ENCODE measurements at regions not wholly inside any gene's neighbourhood (a gene's known extent, or its start where the extent isn't known, plus 50 kb on each side); places are given as distances from the start of the nearest gene placed in this dataset.

GRCh38 chr2:181370126-181370525 lies 87.1 kb upstream of the ITGA4 start:
- no peak for ATAC-seq (ENCODE audit: insufficient read depth, low read depth)
- Histone ChIP-seq H3K9me3 (ENCODE audit: insufficient read depth, low read length, severe bottlenecking) (no peaks in the 10 kb centered on the region), H3K79me2 (ENCODE audit: insufficient read depth, low read length) (no peaks in the 10 kb centered on the region), H3K27ac (ENCODE audit: low read length) (no peak overlapping the region; the same call in 1 of the 2 replicates), H2AFZ (ENCODE audit: low read depth, low read length) (no peak overlapping the region), H3K27me3 (ENCODE audit: insufficient read depth, low read length, poor library complexity) (no peaks in the 10 kb centered on the region), H3K4me3 (ENCODE audit: low read depth in 1 of 2, low read length in 2 of 2) (no peak overlapping the region), H4K20me1 (ENCODE audit: insufficient read depth, low read length) (no peaks in the 10 kb centered on the region), H3K4me2 (ENCODE audit: insufficient read depth, low read length) (no peak overlapping the region), H3K4me1 (ENCODE audit: insufficient read depth, low read length) (peaks cover 33% of the 10 kb centered on the region), H3K9ac (ENCODE audit: low read depth, low read length) (no peak overlapping the region), H3K36me3 (ENCODE audit: insufficient read depth, low read length) (no peaks in the 10 kb centered on the region; the same call in 1 of the 2 replicates)
- no peak for DNase-seq
- TF ChIP-seq, protein P1, sequence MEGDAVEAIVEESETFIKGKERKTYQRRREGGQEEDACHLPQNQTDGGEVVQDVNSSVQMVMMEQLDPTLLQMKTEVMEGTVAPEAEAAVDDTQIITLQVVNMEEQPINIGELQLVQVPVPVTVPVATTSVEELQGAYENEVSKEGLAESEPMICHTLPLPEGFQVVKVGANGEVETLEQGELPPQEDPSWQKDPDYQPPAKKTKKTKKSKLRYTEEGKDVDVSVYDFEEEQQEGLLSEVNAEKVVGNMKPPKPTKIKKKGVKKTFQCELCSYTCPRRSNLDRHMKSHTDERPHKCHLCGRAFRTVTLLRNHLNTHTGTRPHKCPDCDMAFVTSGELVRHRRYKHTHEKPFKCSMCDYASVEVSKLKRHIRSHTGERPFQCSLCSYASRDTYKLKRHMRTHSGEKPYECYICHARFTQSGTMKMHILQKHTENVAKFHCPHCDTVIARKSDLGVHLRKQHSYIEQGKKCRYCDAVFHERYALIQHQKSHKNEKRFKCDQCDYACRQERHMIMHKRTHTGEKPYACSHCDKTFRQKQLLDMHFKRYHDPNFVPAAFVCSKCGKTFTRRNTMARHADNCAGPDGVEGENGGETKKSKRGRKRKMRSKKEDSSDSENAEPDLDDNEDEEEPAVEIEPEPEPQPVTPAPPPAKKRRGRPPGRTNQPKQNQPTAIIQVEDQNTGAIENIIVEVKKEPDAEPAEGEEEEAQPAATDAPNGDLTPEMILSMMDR (IDR thresholded peaks at IDR 0.05; ENCODE audit: borderline replicate concordance, extremely low read depth, low read length, poor library complexity, severe bottlenecking), result no peak
- no peak for TF ChIP-seq EZH2 (IDR thresholded peaks at IDR 0.05; ENCODE audit: borderline replicate concordance, low read depth, low read length, severe bottlenecking)

DNA sequence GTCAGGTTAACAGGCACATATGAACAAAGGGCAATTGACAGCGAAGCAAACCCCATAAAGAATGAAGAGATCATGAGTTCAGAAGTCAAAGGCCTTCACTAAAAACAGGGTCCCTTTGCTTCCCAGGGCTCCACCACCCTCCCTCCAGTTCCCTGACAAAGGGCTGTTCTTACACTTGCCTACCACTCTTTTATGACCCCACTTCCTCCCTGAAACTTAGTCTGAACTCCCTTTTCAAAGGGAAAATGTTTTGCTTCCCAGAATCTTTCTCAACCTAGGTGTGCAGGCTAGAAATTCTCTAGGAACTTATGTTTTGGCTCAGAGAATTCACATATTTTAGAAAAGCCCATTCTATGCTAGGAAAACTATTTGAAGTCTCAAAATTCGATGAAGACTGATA lies 86.0 kb upstream of the ITGA4 start:
- H3K27me3 ChIP-seq (ENCODE audit: insufficient read depth, low read length, poor library complexity), result no peaks in the 10 kb centered on the region
- no peak overlapping the region for H3K4me2 ChIP-seq (ENCODE audit: insufficient read depth, low read length)
- peak; percentile 68 for ATAC-seq (ENCODE audit: insufficient read depth, low read depth)
- peak overlapping the region; percentile 40 for H2AFZ ChIP-seq (ENCODE audit: low read depth, low read length)
- no peak overlapping the region for H3K4me3 ChIP-seq (ENCODE audit: low read depth in 1 of 2, low read length in 2 of 2)
- H3K9ac ChIP-seq (ENCODE audit: low read depth, low read length), result peak overlapping the region; percentile 19; the same call in 1 of the 2 replicates
- no peaks in the 10 kb centered on the region for H4K20me1 ChIP-seq (ENCODE audit: insufficient read depth, low read length)
- DNase-seq, result peak; percentile 34
- peak overlapping the region; percentile 80 for H3K27ac ChIP-seq (ENCODE audit: low read length)
- H3K36me3 ChIP-seq (ENCODE audit: insufficient read depth, low read length), result no peaks in the 10 kb centered on the region; the same call in 1 of the 2 replicates
- H3K9me3 ChIP-seq (ENCODE audit: insufficient read depth, low read length, severe bottlenecking), result no peaks in the 10 kb centered on the region
- H3K79me2 ChIP-seq (ENCODE audit: insufficient read depth, low read length), result no peaks in the 10 kb centered on the region
- TF ChIP-seq EZH2 (IDR thresholded peaks at IDR 0.05; ENCODE audit: borderline replicate concordance, low read depth, low read length, severe bottlenecking), result no peak
- TF ChIP-seq, protein P1 (IDR thresholded peaks at IDR 0.05; ENCODE audit: borderline replicate concordance, extremely low read depth, low read length, poor library complexity, severe bottlenecking), result no peak
- H3K4me1 ChIP-seq (ENCODE audit: insufficient read depth, low read length), result peaks cover 38% of the 10 kb centered on the region

DNA sequence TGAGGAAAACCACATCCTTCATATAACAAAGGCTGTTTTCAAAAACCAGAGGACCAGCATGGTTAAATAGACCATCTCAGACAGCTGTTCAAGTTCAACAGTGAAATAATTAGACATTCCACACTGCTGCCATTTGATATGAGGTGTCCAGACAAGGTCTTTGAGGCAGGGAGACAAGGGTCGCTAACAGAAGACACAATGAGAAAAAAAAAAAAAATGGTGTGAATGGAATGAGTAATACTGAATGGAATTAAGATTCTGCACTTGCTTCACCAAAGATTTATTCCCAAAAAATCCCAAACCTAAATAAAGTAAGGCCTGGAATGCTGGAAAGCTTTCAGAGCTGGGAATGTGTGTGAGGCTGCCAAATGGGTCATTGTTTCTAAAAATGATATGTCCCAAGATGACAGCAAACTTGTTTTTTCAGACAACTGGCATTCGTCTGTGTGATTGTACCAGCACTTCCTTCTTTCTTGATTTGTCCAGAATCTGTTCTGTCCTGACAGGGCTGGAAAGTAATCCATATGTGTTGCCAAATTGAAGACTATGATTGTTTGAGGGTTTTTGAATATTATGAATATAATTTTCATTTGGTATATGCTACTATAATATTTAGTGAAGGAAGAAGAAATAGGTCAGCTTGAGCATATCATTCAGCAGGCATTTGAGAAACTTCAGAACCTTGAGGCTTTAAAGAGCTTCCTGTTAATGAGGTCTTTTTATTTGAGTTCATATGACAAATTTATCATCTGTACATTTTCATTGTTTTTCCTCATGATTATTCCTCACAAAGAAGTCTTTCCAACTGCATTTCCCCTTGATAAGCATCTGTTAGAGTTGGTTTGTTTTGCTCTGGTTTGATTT lies 85.2 kb upstream of the ITGA4 start:
- Histone ChIP-seq H3K9me3 (ENCODE audit: insufficient read depth, low read length, severe bottlenecking) (no peaks in the 10 kb centered on the region), H3K27ac (ENCODE audit: low read length) (peak overlapping the region; percentile 80), H3K4me1 (ENCODE audit: insufficient read depth, low read length) (peaks cover 42% of the 10 kb centered on the region), H3K27me3 (ENCODE audit: insufficient read depth, low read length, poor library complexity) (no peaks in the 10 kb centered on the region), H3K4me2 (ENCODE audit: insufficient read depth, low read length) (peak overlapping the region; percentile 25), H3K9ac (ENCODE audit: low read depth, low read length) (peak overlapping the region; percentile 24), H4K20me1 (ENCODE audit: insufficient read depth, low read length) (no peaks in the 10 kb centered on the region), H2AFZ (ENCODE audit: low read depth, low read length) (peak overlapping the region; percentile 58), H3K4me3 (ENCODE audit: low read depth in 1 of 2, low read length in 2 of 2) (no peak overlapping the region), H3K36me3 (ENCODE audit: insufficient read depth, low read length) (no peaks in the 10 kb centered on the region; the same call in 1 of the 2 replicates), H3K79me2 (ENCODE audit: insufficient read depth, low read length) (no peaks in the 10 kb centered on the region)
- ATAC-seq (ENCODE audit: insufficient read depth, low read depth) (peak; percentile 68), DNase-seq (no peak)
- TF ChIP-seq, protein P1 (IDR thresholded peaks at IDR 0.05; ENCODE audit: borderline replicate concordance, extremely low read depth, low read length, poor library complexity, severe bottlenecking), result no peak
- TF ChIP-seq EZH2 (IDR thresholded peaks at IDR 0.05; ENCODE audit: borderline replicate concordance, low read depth, low read length, severe bottlenecking), result no peak
